ENCODE measurements at regions not wholly inside any gene's neighbourhood (a gene's known extent, or its start where the extent isn't known, plus 50 kb on each side); places are given as distances from the start of the nearest gene placed in this dataset.

DNA sequence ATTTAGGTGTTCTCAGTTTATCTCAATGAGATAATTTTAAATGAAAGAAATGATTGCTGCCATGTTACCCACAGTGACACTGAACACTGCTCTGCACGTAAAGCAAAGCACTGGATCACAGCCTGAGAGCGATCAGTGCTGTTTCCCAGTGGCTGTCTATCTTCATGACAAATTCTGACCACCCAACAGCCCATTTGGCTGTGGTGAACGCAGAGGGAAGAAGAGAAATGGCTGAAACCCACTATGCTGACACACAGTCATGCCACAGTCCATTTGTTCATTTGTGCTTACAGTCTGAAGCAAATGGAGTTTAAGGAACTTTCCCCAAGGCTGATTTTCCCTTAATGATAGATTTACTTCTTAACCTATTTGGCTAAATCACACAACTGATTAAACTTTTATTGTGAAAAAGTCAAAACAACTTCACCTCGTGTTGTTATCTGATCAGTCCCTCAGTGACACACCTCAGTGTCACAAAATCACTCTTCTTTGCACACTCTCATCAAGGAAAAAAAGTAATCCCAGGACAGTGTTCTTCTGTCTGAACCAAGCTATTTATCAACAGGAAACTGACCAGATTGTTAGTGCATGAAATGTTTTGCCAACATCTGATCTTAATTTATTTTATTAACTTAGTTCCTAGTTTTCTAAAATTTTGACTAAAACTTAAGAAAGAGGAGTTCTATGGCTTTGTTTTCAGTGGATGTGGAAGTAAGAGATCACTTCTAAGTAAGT, 225.1 kb downstream of the TBX18 start:
- Mint-ChIP-seq H3K27ac (no peak overlapping the region), H3K36me3 (ENCODE audit: low read depth) (peaks cover 23% of the 10 kb centered on the region), H3K4me3 (no peak overlapping the region), H3K9me3 (peaks cover 40% of the 10 kb centered on the region), H3K4me1 (peaks cover 34% of the 10 kb centered on the region), H3K27me3 (ENCODE audit: insufficient read depth) (peaks cover 7% of the 10 kb centered on the region)
- no peak for DNase-seq
- H3K36me3 ChIP-seq (ENCODE audit: control insufficient read depth, insufficient read depth, low read length), result no peaks in the 10 kb centered on the region
- 93 to 96% methylated on average over 3 to 4 of the region's 4 CpGs for WGBS, 2 experiments (ENCODE audit: insufficient coverage in 1 of 2, insufficient read length in 1 of 2)
- no peaks in the 10 kb centered on the region for H3K9me3 ChIP-seq (ENCODE audit: control insufficient read depth, low read length)
- no peak overlapping the region for H3K4me3 ChIP-seq (ENCODE audit: low read length)
- no peaks in the 10 kb centered on the region for H3K27me3 ChIP-seq (ENCODE audit: control insufficient read depth, insufficient read depth, low read length, poor library complexity, severe bottlenecking)
- TF ChIP-seq, protein P1, sequence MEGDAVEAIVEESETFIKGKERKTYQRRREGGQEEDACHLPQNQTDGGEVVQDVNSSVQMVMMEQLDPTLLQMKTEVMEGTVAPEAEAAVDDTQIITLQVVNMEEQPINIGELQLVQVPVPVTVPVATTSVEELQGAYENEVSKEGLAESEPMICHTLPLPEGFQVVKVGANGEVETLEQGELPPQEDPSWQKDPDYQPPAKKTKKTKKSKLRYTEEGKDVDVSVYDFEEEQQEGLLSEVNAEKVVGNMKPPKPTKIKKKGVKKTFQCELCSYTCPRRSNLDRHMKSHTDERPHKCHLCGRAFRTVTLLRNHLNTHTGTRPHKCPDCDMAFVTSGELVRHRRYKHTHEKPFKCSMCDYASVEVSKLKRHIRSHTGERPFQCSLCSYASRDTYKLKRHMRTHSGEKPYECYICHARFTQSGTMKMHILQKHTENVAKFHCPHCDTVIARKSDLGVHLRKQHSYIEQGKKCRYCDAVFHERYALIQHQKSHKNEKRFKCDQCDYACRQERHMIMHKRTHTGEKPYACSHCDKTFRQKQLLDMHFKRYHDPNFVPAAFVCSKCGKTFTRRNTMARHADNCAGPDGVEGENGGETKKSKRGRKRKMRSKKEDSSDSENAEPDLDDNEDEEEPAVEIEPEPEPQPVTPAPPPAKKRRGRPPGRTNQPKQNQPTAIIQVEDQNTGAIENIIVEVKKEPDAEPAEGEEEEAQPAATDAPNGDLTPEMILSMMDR (conservative IDR thresholded peaks at IDR 0.05), result no peak
- H3K27ac ChIP-seq (ENCODE audit: low read depth, low read length), result no peak overlapping the region
- H3K4me1 ChIP-seq (ENCODE audit: control insufficient read depth, insufficient read depth, low read length), result peaks cover 7% of the 10 kb centered on the region
- H3K9ac ChIP-seq (ENCODE audit: extremely low read depth, low read length, poor library complexity, severe bottlenecking), result no peak overlapping the region

- Histone ChIP-seq H3K36me3 (ENCODE audit: control insufficient read depth, insufficient read depth, low read length) (no peaks in the 10 kb centered on the region), H3K4me3 (ENCODE audit: low read length) (no peak overlapping the region), H3K9me3 (ENCODE audit: control insufficient read depth, low read length) (no peaks in the 10 kb centered on the region), H3K27me3 (ENCODE audit: control insufficient read depth, insufficient read depth, low read length, poor library complexity, severe bottlenecking) (no peaks in the 10 kb centered on the region), H3K4me1 (ENCODE audit: control insufficient read depth, insufficient read depth, low read length) (peaks cover 7% of the 10 kb centered on the region), H3K27ac (ENCODE audit: low read depth, low read length) (no peak overlapping the region), H3K9ac (ENCODE audit: extremely low read depth, low read length, poor library complexity, severe bottlenecking) (no peak overlapping the region)
- H3K4me1 Mint-ChIP-seq, result peaks cover 34% of the 10 kb centered on the region
- H3K4me3 Mint-ChIP-seq, result no peak overlapping the region
- H3K27ac Mint-ChIP-seq, result peak overlapping the region; percentile 56
- peaks cover 7% of the 10 kb centered on the region for H3K27me3 Mint-ChIP-seq (ENCODE audit: insufficient read depth)
- 63 to 69% methylated on average over 3 to 4 of the region's 4 CpGs for WGBS, 2 experiments (ENCODE audit: insufficient coverage in 1 of 2, insufficient read length in 1 of 2)
- H3K36me3 Mint-ChIP-seq (ENCODE audit: low read depth), result peaks cover 6% of the 10 kb centered on the region
- TF ChIP-seq, protein P1 (conservative IDR thresholded peaks at IDR 0.05), result peak; percentile 35
- DNase-seq, result peak; percentile 87
- H3K9me3 Mint-ChIP-seq, result peaks cover 18% of the 10 kb centered on the region
Observed at GRCh38 chr6:84536885-84537638, 227.3 kb downstream of the TBX18 start.

GRCh38 chr6:84528201-84528600, 236.2 kb downstream of the TBX18 start:
- Histone ChIP-seq H3K27ac (ENCODE audit: low read depth, low read length) (no peak overlapping the region), H3K36me3 (ENCODE audit: control insufficient read depth, insufficient read depth, low read length) (no peaks in the 10 kb centered on the region), H3K4me3 (ENCODE audit: low read length) (no peak overlapping the region), H3K9me3 (ENCODE audit: control insufficient read depth, low read length) (no peaks in the 10 kb centered on the region), H3K9ac (ENCODE audit: extremely low read depth, low read length, poor library complexity, severe bottlenecking) (no peak overlapping the region), H3K27me3 (ENCODE audit: control insufficient read depth, insufficient read depth, low read length, poor library complexity, severe bottlenecking) (no peaks in the 10 kb centered on the region), H3K4me1 (ENCODE audit: control insufficient read depth, insufficient read depth, low read length) (peaks cover 5% of the 10 kb centered on the region)
- Mint-ChIP-seq H3K9me3 (no peaks in the 10 kb centered on the region), H3K4me1 (peaks cover 47% of the 10 kb centered on the region), H3K4me3 (no peak overlapping the region), H3K36me3 (ENCODE audit: low read depth) (no peaks in the 10 kb centered on the region), H3K27me3 (ENCODE audit: insufficient read depth) (no peaks in the 10 kb centered on the region), H3K27ac (no peak overlapping the region)
- TF ChIP-seq, protein P1 (conservative IDR thresholded peaks at IDR 0.05), result no peak
- no peak for DNase-seq
